ENCODE measurements at regions not wholly inside any gene's neighbourhood (a gene's known extent, or its start where the extent isn't known, plus 50 kb on each side); places are given as distances from the start of the nearest gene placed in this dataset.
"Not testable (repeated sequence)": the region's sequence is repeated elsewhere in the genome, so short reads cannot be mapped to it uniquely, and the experiment has no call there.

DNA sequence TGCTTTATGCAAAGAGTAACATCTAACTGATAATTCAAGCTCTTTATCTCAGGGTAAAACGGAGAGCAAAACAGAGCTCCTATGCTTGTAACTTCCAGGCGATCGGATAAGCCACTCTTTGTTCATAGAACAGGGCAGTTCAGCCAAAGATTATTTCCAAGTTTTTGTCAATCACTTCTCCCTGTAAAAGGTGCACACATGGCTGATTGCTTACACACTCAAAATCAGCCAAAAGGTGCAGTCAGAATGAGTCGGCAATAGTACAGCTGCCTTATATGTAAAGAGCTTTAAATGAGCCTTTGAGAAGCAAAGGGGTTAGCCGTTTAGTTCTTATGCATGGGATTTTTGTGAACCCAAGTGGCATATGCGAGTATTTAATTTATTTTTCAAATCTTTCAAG is 449.6 kb upstream of the POU3F2 start:
- 67 to 81% (median 74%) methylated on average over 6 of the region's 6 CpGs for WGBS, 4 donors

DNA sequence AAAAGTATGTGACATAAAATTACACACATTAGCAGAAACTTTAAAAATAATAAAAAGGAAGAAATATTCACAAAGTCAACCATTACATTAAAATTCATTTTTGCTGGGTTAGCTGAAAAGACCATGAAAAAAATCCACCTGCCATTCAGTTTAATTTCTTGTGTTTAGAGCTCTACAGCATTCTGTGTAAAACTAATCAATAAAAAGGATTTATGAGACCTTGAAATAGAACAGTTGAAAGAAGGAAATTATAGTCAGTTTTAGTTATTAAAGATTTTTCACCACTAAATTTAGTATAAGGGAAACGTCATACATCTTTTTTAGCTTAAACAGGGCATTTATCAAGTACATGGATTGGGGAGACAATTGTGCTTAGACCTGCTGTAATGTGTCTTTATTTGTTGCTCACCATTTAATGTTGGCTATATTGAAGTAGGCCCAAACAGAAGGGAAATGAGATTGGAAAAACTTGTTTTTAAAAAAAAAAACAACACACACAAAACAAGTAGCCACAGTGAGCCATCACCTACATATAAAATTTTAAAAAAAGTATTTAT is 438.7 kb upstream of the POU3F2 start:
- TF ChIP-seq POLR2A (IDR thresholded peaks at IDR 0.05), result no peak
- TF ChIP-seq, protein P1, sequence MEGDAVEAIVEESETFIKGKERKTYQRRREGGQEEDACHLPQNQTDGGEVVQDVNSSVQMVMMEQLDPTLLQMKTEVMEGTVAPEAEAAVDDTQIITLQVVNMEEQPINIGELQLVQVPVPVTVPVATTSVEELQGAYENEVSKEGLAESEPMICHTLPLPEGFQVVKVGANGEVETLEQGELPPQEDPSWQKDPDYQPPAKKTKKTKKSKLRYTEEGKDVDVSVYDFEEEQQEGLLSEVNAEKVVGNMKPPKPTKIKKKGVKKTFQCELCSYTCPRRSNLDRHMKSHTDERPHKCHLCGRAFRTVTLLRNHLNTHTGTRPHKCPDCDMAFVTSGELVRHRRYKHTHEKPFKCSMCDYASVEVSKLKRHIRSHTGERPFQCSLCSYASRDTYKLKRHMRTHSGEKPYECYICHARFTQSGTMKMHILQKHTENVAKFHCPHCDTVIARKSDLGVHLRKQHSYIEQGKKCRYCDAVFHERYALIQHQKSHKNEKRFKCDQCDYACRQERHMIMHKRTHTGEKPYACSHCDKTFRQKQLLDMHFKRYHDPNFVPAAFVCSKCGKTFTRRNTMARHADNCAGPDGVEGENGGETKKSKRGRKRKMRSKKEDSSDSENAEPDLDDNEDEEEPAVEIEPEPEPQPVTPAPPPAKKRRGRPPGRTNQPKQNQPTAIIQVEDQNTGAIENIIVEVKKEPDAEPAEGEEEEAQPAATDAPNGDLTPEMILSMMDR (IDR thresholded peaks at IDR 0.05), result no peak
- DNase-seq, result no peak
- Histone ChIP-seq H3K27ac (no peak overlapping the region), H3K4me1 (replicated peaks in 1 of 2) (no peaks in the 10 kb centered on the region), H3K36me3 (replicated peaks in 1 of 2) (no peaks in the 10 kb centered on the region), H3K4me3 (no peak overlapping the region), H3K9me3 (replicated peaks in 1 of 3) (no peaks in the 10 kb centered on the region), H3K27me3 (no peaks in the 10 kb centered on the region)
- WGBS, 4 donors, result 29 to 50% (median 37%) methylated on average over 1 of the region's 1 CpG
- intact Hi-C loops (cut with DNase I), result no loop called here

More for the DNA sequence above, 449.6 kb upstream of the POU3F2 start:
- Histone ChIP-seq H3K4me1 (replicated peaks in 1 of 2) (no peaks in the 10 kb centered on the region), H3K36me3 (replicated peaks in 1 of 2) (no peaks in the 10 kb centered on the region), H3K27me3 (no peaks in the 10 kb centered on the region), H3K27ac (no peak overlapping the region), H3K9me3 (replicated peaks in 1 of 3) (no peaks in the 10 kb centered on the region), H3K4me3 (no peak overlapping the region)
- TF ChIP-seq, protein P1 (IDR thresholded peaks at IDR 0.05), result no peak
- no peak for TF ChIP-seq POLR2A (IDR thresholded peaks at IDR 0.05)
- intact Hi-C loops (cut with DNase I), result no loop called here
- DNase-seq, result no peak

DNA sequence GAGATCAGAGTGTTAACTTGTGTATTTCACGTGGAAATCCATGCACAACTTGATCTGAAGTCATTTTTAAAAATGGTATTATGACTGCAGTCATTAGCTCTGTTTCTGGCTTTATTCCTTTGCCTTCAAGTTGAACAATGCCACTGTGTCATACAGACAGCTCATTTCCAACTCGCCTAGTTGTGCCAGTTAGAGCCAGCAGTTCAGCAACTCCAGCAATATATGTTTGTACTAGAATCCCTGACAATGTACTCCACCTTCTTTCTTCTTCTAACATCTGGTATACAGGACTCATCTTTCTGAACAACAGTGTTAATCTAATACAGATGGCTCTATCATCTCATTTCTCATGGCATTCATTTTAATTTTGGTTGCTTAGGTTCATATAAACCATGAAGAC is 418.3 kb upstream of the POU3F2 start:
- Histone ChIP-seq H3K4me3 (no peak overlapping the region), H3K27me3 (no peaks in the 10 kb centered on the region), H3K9me3 (replicated peaks in 1 of 3) (no peaks in the 10 kb centered on the region), H3K36me3 (replicated peaks in 1 of 2) (no peaks in the 10 kb centered on the region), H3K4me1 (replicated peaks in 1 of 2) (no peaks in the 10 kb centered on the region), H3K27ac (no peak overlapping the region)
- DNase-seq, result no peak
- TF ChIP-seq, protein P1 (IDR thresholded peaks at IDR 0.05), result no peak
- no peak for TF ChIP-seq POLR2A (IDR thresholded peaks at IDR 0.05)
- WGBS, 4 donors, result 53 to 64% (median 57%) methylated on average over 2 of the region's 2 CpGs
- intact Hi-C loops (cut with DNase I), result no loop called here

DNA sequence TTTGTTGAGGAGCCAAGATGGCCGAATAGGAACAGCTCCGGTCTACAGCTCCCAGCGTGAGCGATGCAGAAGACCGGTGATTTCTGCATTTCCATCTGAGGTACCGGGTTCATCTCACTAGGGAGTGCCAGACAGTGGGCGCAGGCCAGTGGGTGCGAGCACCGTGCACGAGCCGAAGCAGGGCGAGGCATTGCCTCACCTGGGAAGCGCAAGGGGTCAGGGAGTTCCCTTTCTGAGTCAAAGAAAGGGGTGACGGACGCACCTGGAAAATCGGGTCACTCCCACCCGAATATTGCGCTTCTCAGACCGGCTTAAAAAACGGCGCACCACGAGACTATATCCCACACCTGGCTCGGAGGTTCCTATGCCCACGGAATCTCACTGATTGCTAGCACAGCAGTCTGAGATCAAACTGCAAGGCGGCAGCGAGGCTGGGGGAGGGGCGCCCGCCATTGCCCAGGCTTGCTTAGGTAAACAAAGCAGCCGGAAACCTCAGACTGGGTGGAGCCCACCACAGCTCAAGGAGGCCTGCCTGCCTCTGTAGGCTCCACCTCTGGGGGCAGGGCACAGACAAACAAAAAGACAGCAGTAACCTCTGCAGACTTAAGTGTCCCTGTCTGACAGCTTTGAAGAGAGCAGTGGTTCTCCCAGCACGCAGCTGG is 417.7 kb upstream of the POU3F2 start:
- H3K4me1 ChIP-seq (replicated peaks in 1 of 2); H3K4me3 ChIP-seq; H3K27me3 ChIP-seq; H3K36me3 ChIP-seq (replicated peaks in 1 of 2); intact Hi-C loops (cut with DNase I); H3K27ac ChIP-seq; DNase-seq; H3K9me3 ChIP-seq (replicated peaks in 1 of 3): not testable (repeated sequence)
- 80 to 87% (median 85%) methylated on average over 19 to 29 of the region's 30 CpGs for WGBS, 4 donors
